OCI-LY7 (cell line): ENCODE measurements at regions not wholly inside any gene's neighbourhood (a gene's known extent, or its start where the extent isn't known, plus 50 kb on each side); places are given as distances from the start of the nearest gene placed in this dataset.

ENCODE experiments used
- CTCF ChIP-seq: fragments of 200-600 bp; sonication (generic); conservative IDR thresholded peaks from 2 replicates; pipeline ENCODE4 v1.5.1; 2014; ENCODE audit warnings: mild to moderate bottlenecking, antibody characterized with exemption, low read length, moderate library complexity, mixed read lengths
- EZH2phosphoT487 ChIP-seq: fragments of 200-600 bp; sonication (generic); IDR thresholded peaks from 2 replicates; pipeline ENCODE4 v1.6.1; 2018; ENCODE audit warnings: low read depth, borderline replicate concordance, mild to moderate bottlenecking, mixed run types, antibody characterized with exemption, low read length, moderate library complexity, mixed read lengths

- TF ChIP-seq CTCF, result no peak
- TF ChIP-seq EZH2phosphoT487, result no peak
Measured at GRCh38 chr2:147559070-147559725, 285.6 kb upstream of the ACVR2A start.
